ENCODE measurements at regions not wholly inside any gene's neighbourhood (a gene's known extent, or its start where the extent isn't known, plus 50 kb on each side); places are given as distances from the start of the nearest gene placed in this dataset.

- TF ChIP-seq EZH2 (IDR thresholded peaks at IDR 0.05; ENCODE audit: insufficient read depth, poor library complexity, severe bottlenecking) (no peak), EZH2phosphoT487 (IDR thresholded peaks at IDR 0.05; ENCODE audit: insufficient read depth, low read depth) (no peak)
These were observed 197.4 kb downstream of the SETD4 start for GRCh38 chr21:35862969-35863368.
